Smooth muscle cell (in vitro differentiated cells): ENCODE measurements at regions not wholly inside any gene's neighbourhood (a gene's known extent, or its start where the extent isn't known, plus 50 kb on each side); places are given as distances from the start of the nearest gene placed in this dataset.

Experiments used
- DNase-seq: peaks from one replicate; lab custom pipeline; 2025; ENCODE audit not compliant: unreplicated experiment; lab: John Stamatoyannopoulos, UW
- H2AFZ ChIP-seq: fragments of 200-600 bp; sonication (generic); 2 replicates; pipeline ENCODE4 v1.6.0; 2016; ENCODE audit warnings: antibody characterized with exemption, low read depth, mild to moderate bottlenecking
- H3F3A ChIP-seq: fragments of 200-600 bp; sonication (generic); 2 replicates; pipeline ENCODE4 v1.6.0; 2017; ENCODE audit warnings: antibody characterized with exemption, low read depth
- H3K27ac ChIP-seq: fragments of 200-600 bp; sonication (generic); 2 replicates; pipeline ENCODE4 v1.5.1; 2016; ENCODE audit warnings: low read depth, mild to moderate bottlenecking
- H3K27me3 ChIP-seq: fragments of 200-600 bp; sonication (generic); 2 replicates; pipeline ENCODE4 v1.6.1; 2016; ENCODE audit warnings: low read depth, mild to moderate bottlenecking
- H3K36me3 ChIP-seq: fragments of 200-600 bp; sonication (generic); 2 replicates; pipeline ENCODE4 v1.5.1; 2016; ENCODE audit warnings: low read depth
- H3K4me1 ChIP-seq: fragments of 200-600 bp; sonication (generic); 2 replicates; pipeline ENCODE4 v1.5.1; 2016; ENCODE audit warnings: low read depth
- H3K4me2 ChIP-seq: fragments of 200-600 bp; sonication (generic); 2 replicates; pipeline ENCODE4 v1.6.0; 2016; ENCODE audit warnings: mild to moderate bottlenecking
- H3K4me3 ChIP-seq: fragments of 200-600 bp; sonication (generic); 2 replicates; pipeline ENCODE4 v1.5.1; 2016; ENCODE audit warnings: mild to moderate bottlenecking
- H3K79me2 ChIP-seq: fragments of 200-600 bp; sonication (generic); 2 replicates; pipeline ENCODE4 v1.6.0; 2016; ENCODE audit warnings: low read depth, mild to moderate bottlenecking
- H3K9ac ChIP-seq: fragments of 200-600 bp; sonication (generic); 2 replicates; pipeline ENCODE4 v1.6.0; 2016; ENCODE audit warnings: low read depth
- H3K9me3 ChIP-seq: fragments of 200-600 bp; sonication (generic); replicated peaks from 2 replicates; pipeline ENCODE4 v1.5.1; 2016; ENCODE audit warnings: low read depth
- H4K20me1 ChIP-seq: fragments of 200-600 bp; sonication (generic); 2 replicates; pipeline ENCODE4 v1.6.0; 2016; ENCODE audit warnings: low read depth
- CTCF ChIP-seq: fragments of 200-600 bp; sonication (generic); IDR thresholded peaks from 2 replicates; pipeline ENCODE4 v1.5.1; 2017; ENCODE audit warnings: borderline replicate concordance, mild to moderate bottlenecking, antibody characterized with exemption; ENCODE audit not compliant: insufficient read depth, poor library complexity, severe bottlenecking
- WGBS: methylation state at CpG from one replicate; pipeline ENCODE4 v1.1.7; 2016; ENCODE audit warnings: low lambda C conversion rate; 5-methylcytosine and 5-hydroxymethylcytosine counted together

GRCh38 chr6:74645108-74645849, 560.6 kb downstream of the COL12A1 start:
- H3F3A ChIP-seq, result no peaks in the 10 kb centered on the region
- H3K4me1 ChIP-seq, result no peaks in the 10 kb centered on the region
- no peak overlapping the region for H2AFZ ChIP-seq
- no peak overlapping the region for H3K4me2 ChIP-seq
- H4K20me1 ChIP-seq, result no peaks in the 10 kb centered on the region
- no peak for DNase-seq
- no peak overlapping the region for H3K4me3 ChIP-seq
- no peak overlapping the region for H3K27ac ChIP-seq
- 68% methylated on average over 6 of the region's 6 CpGs for WGBS
- H3K36me3 ChIP-seq, result no peaks in the 10 kb centered on the region
- H3K9me3 ChIP-seq, result no peaks in the 10 kb centered on the region
- no peaks in the 10 kb centered on the region for H3K27me3 ChIP-seq
- no peak for TF ChIP-seq CTCF
- H3K79me2 ChIP-seq, result no peaks in the 10 kb centered on the region
- H3K9ac ChIP-seq, result no peak overlapping the region

- Histone ChIP-seq H3K36me3 (no peaks in the 10 kb centered on the region), H3F3A (no peaks in the 10 kb centered on the region), H3K4me1 (no peaks in the 10 kb centered on the region), H4K20me1 (no peaks in the 10 kb centered on the region), H3K4me2 (no peak overlapping the region), H3K79me2 (no peaks in the 10 kb centered on the region), H3K4me3 (no peak overlapping the region), H2AFZ (no peak overlapping the region), H3K27ac (no peak overlapping the region), H3K9ac (no peak overlapping the region), H3K27me3 (no peaks in the 10 kb centered on the region), H3K9me3 (no peaks in the 10 kb centered on the region)
- 96% methylated on average over 2 of the region's 2 CpGs for WGBS
- no peak for TF ChIP-seq CTCF
- DNase-seq, result no peak
Observed at GRCh38 chr6:74642101-74642500, 563.8 kb downstream of the COL12A1 start.

GRCh38 chr6:74638412-74638811, 567.4 kb downstream of the COL12A1 start:
- 82% methylated on average over 3 of the region's 3 CpGs for WGBS
- H3K79me2 ChIP-seq, result no peaks in the 10 kb centered on the region
- H3K27me3 ChIP-seq, result no peaks in the 10 kb centered on the region
- no peaks in the 10 kb centered on the region for H3K4me1 ChIP-seq
- no peak for TF ChIP-seq CTCF
- DNase-seq, result no peak
- no peak overlapping the region for H3K4me3 ChIP-seq
- no peak overlapping the region for H3K4me2 ChIP-seq
- H3K36me3 ChIP-seq, result no peaks in the 10 kb centered on the region
- peak overlapping the region; percentile 62 for H2AFZ ChIP-seq
- H4K20me1 ChIP-seq, result no peaks in the 10 kb centered on the region
- H3K9ac ChIP-seq, result no peak overlapping the region
- no peaks in the 10 kb centered on the region for H3F3A ChIP-seq
- H3K9me3 ChIP-seq, result no peaks in the 10 kb centered on the region
- no peak overlapping the region for H3K27ac ChIP-seq

GRCh38 chr6:74632196-74632875, 573.5 kb downstream of the COL12A1 start:
- WGBS, result 91% methylated on average over 1 of the region's 1 CpG
- H3K9me3 ChIP-seq, result no peaks in the 10 kb centered on the region

More at GRCh38 chr6:74632196-74632875, 573.5 kb downstream of the COL12A1 start:
- Histone ChIP-seq H3F3A (no peaks in the 10 kb centered on the region), H3K4me2 (no peak overlapping the region), H3K9ac (no peak overlapping the region), H3K4me1 (no peaks in the 10 kb centered on the region), H2AFZ (no peak overlapping the region), H3K79me2 (no peaks in the 10 kb centered on the region), H4K20me1 (no peaks in the 10 kb centered on the region), H3K27ac (no peak overlapping the region), H3K27me3 (no peaks in the 10 kb centered on the region), H3K4me3 (no peak overlapping the region), H3K36me3 (no peaks in the 10 kb centered on the region)
- no peak for TF ChIP-seq CTCF
- no peak for DNase-seq
